GM19025 (cell line): ENCODE measurements at regions not wholly inside any gene's neighbourhood (a gene's known extent, or its start where the extent isn't known, plus 50 kb on each side); places are given as distances from the start of the nearest gene placed in this dataset.
"Not testable (repeated sequence)": the region's sequence is repeated elsewhere in the genome, so short reads cannot be mapped to it uniquely, and the experiment has no call there.

Source experiments
- ATAC-seq: cut with Tn5 transposase; IDR thresholded peaks from one replicate; pipeline ENCODE4 v1.9.1; 2021; ENCODE audit warnings: mild to moderate bottlenecking, low read depth, moderate library complexity; ENCODE audit not compliant: unreplicated experiment

GRCh38 chr4:24213961-24214360, 324.1 kb upstream of the PPARGC1A start:
- ATAC-seq: no peak

DNA sequence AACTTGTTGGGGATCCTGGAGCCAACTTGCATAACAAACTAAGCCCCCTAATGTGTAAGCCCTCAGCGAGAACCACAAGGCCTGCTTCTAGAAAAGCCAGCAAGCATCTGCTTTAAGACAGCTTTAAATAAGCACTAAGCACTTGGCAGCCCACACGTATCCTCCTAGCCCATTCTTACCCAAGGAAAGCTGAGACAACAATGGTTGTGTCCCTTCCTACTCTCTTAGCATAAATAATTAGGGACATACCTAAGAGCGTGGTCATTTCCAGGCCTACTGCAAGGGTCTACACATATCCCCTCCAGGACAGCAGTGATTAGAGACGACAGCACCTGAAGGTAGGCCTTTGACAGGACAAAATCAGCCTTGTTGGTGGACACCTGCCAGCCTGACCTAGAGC, 322.8 kb upstream of the PPARGC1A start:
- no peak for ATAC-seq

GRCh38 chr4:24211856-24212255, 322.0 kb upstream of the PPARGC1A start:
- ATAC-seq: no peak

- no peak for ATAC-seq
These were observed 320.6 kb upstream of the PPARGC1A start for GRCh38 chr4:24210332-24210902.

DNA sequence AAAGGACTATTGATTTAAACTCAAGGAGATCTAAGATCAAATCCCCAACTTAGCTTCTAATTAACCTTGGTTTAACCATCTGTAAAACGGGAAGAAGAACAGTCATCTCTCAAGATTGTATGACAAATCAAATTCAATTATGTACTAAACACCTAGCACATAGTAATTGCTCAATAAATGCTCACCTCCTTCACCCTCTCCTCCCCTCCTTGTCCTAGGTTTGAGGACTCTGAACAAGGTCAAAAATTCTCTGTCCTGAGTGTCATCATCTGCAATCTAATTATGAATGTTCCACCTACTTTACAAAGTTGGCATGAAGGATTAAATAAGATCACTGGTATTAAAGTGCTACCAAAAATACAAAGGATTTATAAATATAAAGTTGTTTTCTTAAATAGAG, 320.1 kb upstream of the PPARGC1A start:
- no peak for ATAC-seq

DNA sequence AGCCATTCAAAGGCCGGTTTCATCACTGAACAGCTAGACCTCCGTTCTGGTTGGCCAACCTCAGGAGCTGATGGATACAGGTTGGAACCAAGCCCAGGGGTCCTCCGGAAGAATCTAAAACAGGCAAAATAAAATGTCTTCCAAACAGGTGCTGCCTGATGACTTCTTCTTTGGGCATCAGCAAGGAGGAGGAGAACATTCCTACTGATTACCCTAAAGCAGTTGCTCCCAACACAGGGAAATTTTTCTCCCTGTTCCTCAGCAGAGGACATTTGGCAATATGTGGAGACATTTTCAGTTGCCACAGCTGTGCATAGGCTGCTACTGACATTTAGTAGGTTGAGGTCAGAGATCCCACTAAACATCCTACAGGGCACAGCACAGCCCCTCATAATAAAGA, 319.3 kb upstream of the PPARGC1A start:
- no peak for ATAC-seq

DNA sequence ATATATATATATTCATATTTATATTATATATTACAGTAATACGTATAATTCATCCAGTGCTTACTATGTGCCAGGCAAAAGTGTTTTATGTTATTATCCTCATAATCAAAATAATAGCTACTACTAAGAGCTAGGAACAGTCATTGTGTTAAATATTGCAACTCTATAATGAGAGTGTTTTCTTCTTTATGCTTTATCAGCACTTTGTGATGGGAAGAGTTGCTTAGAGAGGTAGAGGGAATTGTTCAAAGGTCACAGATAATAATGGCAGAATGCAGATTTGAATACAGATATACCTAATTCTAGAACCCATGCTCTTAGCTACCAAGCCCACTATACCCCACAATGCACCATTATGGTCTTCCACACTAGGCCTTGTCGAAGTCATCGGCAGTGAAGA, 318.8 kb upstream of the PPARGC1A start:
- ATAC-seq: no peak

- ATAC-seq: not testable (repeated sequence)
These were observed 314.9 kb upstream of the PPARGC1A start for GRCh38 chr4:24204708-24205107.

DNA sequence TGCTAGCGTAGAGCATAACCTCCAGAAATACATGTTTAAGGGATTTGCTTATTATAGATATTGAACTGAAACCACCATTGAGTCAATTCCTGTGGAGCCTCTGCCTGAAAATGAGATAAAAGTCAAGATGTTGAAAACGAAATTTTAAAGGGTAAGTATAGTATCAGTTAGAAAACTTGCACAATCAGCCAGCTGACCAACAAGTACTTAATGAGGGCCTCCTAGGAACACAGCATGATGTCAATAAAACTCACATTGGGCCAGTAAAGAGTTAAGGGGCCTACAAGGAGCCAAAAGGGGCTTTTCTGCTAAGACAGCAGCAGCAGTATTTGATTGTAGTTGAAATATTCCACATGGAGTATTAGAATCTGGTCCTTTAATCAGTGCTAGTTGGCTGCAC, 314.1 kb upstream of the PPARGC1A start:
- no peak for ATAC-seq

GRCh38 chr4:24202579-24202978, 312.7 kb upstream of the PPARGC1A start:
- ATAC-seq: no peak

DNA sequence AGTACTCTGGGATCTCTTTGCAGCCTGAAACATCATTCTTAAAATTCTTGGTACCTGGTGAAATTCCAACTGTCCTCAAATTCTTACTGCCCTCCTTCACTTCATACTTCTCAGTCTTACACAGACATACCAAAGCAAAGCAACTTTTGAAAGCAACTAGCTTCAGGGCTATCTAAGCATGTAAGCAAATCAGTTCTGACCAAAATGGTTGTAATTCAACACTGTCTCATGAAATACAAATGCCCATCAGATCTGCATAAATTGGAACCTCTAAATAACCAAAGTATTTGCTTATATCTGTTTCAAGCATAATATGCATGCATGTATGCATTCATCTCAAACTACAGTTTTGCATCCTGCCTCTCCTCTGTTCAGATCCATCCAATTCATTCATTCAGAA, 308.1 kb upstream of the PPARGC1A start:
- no peak for ATAC-seq

DNA sequence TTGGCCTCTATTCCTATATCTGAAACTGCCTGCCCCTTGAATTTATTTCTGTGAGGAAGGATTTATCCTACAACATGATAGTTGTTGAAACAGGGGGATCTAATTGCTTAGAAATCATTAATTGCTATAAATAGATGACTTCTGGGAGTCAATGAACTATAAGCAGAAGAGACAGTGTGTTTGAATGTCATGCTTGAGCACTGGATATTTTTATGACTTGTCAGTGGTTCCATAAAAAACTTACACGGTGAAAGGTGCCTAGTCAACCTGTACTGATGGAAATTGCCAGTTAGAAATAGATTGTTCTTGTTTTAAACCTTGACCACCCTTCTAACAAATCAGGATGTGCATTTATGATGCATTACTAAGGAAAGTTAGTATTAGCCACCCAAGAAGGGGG, 306.9 kb upstream of the PPARGC1A start:
- no peak for ATAC-seq

- no peak for ATAC-seq
These were observed 306.3 kb upstream of the PPARGC1A start for GRCh38 chr4:24195991-24196736.

DNA sequence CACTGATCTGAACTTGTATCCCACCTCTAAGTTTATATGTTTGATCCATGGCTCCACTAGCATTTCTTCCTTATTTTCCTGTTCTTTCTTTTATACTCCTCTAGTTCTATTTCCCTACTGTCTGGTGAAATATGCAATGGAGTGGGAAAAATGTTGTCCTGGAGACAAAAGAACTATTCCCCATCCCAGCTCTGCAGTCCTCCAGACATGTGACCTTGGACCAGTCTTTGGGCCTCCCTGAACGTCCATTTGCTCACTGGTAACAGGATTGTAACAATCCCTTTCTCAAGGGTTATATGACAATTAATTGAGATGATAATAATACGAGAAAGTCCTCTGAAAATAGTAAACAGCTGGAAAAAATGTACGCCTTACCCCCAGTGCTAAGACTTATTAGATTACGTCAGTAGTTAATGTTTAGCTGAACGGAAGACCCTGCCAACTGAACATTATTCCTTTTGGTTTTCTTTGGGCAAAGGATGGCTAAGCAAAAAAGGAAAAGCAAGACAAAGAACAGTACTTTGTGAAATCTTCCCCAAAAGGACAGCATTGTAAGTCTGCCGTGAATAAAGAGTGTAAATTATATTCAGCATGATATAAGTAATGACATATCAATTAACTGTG, 302.3 kb upstream of the PPARGC1A start:
- no peak for ATAC-seq

DNA sequence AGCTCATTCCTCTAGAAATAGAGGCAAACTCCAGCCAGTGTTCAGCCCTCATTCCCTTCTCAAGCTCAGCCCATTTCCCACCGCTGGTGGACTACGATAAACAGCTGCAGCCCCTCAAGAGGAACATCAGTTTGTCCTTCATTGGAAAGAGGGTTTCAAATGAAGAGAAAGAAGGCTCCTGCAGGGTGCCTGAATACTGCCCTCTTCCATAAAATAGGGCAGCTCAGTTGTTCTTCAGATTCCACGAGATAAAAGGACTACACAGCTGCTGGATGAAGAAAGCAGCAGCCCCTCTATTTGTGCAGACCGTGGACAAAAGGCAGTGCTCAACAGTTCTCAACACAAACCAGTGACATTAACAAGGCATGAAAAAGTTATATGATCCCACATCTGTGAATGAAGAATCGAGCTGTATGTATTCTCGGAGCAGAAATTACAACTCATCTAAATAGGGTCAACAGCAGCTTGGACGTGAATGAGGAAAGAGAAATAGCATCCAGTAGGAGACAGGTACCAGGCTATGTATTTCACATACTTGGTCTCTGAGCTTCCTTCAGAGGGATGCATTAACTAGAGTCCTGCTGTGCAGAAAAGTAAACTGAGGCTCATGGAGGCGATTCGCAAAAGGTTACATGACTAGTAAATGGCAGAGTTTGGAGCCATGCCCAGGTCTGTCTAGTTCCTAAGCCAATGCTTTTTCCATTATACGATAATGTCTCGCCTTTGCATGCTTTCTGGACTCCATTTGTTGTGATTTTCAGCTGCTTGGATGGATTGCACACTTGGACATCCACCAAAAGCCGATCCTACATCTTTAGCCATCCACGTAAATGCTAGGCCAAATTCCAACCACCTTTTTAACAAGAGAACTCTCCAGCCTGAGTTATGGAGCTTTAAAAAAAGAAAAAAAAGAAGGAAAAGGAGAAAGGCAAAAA, 301.2 kb upstream of the PPARGC1A start:
- no peak for ATAC-seq

DNA sequence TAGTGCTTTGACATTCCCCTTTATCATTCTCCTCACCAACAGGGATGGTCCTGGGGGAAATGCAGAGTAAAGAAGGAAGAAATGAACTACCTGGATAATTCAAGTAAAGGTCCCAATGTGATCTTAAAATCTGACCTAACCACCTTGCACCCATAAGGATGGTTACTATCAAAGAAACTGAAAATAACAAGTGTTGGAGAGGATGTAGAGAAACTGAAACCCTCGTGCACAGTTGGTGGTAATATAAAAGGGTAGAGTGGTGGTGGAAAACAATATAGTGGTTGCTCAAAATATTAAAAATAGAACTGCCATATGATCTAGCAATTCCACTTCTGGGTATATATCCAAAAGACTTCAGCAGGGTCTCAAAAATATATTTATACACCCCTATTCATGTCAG, 298.6 kb upstream of the PPARGC1A start:
- no peak for ATAC-seq

DNA sequence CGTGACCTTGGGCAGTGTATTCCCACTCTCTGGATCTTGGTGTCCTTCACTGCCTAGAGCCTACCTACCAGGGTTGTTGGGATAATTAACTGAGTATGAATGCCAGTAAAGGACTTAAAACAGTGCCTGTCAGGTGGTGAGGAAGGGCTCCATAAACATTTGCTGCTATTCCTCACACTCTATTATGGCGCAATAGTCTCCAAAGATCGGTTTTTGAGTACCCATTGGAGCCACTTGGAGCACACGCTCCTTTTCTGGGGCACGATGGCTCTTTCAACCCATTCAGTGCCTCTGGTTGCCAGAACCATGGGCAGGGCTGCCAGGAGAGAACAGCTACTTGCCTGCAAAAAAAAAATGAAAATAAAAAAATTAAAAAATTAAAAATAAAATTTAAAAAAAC, 296.6 kb upstream of the PPARGC1A start:
- no peak for ATAC-seq

DNA sequence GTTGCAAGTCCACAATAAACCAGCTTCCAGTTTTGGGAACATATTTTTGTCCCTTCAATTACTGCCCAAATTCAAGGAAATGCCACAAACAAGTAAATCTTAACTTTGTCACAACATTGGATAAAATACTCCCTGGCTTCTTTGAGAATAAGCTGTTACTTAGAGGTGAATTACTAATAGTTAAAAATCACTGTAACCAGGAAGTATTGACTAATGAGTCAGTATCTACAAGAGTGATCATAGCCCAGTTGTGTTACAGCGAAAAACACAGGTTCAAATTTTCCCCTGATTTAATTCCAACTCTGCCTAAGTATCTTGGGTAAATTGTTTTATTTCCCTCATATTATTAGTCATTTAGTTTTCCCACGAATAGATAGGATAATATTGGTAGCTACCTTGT, 291.2 kb upstream of the PPARGC1A start:
- no peak for ATAC-seq

- no peak for ATAC-seq
These were observed 290.7 kb upstream of the PPARGC1A start for GRCh38 chr4:24180586-24180985.

DNA sequence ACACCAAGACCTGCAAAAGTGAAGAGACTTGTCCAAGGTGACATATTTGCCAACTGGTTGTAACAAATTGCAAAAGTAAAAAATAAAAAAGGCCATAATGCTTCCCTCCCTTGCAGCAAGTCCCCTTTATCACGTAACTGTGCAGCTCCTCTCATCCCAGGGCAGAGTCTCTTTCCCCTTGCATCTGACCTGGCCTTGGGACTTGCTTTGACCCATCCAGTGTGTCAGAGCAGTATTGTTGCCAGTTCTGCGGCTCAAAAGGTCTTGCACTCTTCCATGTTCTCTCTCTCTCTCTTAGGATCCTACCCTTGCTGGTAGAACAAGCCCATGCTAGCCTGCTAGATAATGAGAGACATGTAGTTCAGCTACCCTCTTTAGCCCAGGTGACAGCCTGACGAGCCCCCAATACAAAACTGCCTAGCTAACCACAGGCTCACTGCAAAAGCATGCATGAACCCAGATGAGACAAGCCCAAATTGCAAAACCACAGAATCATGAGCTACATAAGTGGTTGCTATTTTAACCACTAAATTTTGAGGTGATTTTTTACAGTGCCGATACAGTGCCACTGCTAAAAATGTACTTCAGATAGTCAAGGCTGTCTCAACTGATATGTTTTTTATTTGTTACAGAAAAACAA, 289.5 kb upstream of the PPARGC1A start:
- ATAC-seq: no peak
